SK-N-SH (cell line): ENCODE measurements at regions not wholly inside any gene's neighbourhood (a gene's known extent, or its start where the extent isn't known, plus 50 kb on each side); places are given as distances from the start of the nearest gene placed in this dataset.

ENCODE experiments used
- CTCF ChIA-PET: fragments of 300-600, 350-600 bp; formaldehyde crosslinking; extraction: SDS; loops from one replicate; lab custom pipeline; 2021; lab: Yijun Ruan, JAX
- POLR2A ChIA-PET: fragments of 350-600 bp; sonication (Branson Sonifier 250); formaldehyde crosslinking; extraction: SDS; loops from one replicate; lab custom pipeline; 2020; ENCODE audit warnings: antibody characterized with exemption, inconsistent platforms; lab: Yijun Ruan, JAX
- DNase-seq: peaks from one replicate; pipeline ENCODE4 v3.0.0; 2012
- H2AFZ ChIP-seq: fragments of 200-600 bp; sonication (generic); 2 replicates; pipeline ENCODE4 v1.8.1; 2016; ENCODE audit warnings: antibody characterized with exemption, mild to moderate bottlenecking, low read depth
- H3F3A ChIP-seq: fragments of 200-600 bp; sonication (generic); replicated peaks from 2 replicates; pipeline ENCODE3; 2016; ENCODE audit warnings: antibody characterized with exemption, mild to moderate bottlenecking; ENCODE audit not compliant: insufficient read depth
- H3K27ac ChIP-seq, 2 experiments: fragments of 200-500 bp in 1 of 2; fragments of 200-600 bp in 1 of 2; sonication (Bioruptor generic) in 1 of 2; sonication (generic), shearing (Covaris generic) in 1 of 2; 2 replicates each; pipeline versions ENCODE4 v1.5.1 to v1.6.1; 2014 to 2016; ENCODE audit warnings: low read depth in 2 of 2, inconsistent platforms in 1 of 2, low read length in 1 of 2, mild to moderate bottlenecking in 1 of 2, mixed read lengths in 1 of 2
- H3K27me3 ChIP-seq: fragments of 200-600 bp; sonication (generic), shearing (Covaris generic); 2 replicates; pipeline ENCODE4 v1.6.1; 2016; ENCODE audit warnings: mixed run types; ENCODE audit not compliant: insufficient read depth
- H3K36me3 ChIP-seq, 2 experiments: fragments of 200-500 bp in 1 of 2; fragments of 200-600 bp in 1 of 2; sonication (Bioruptor generic) in 1 of 2; sonication (generic) in 1 of 2; replicated peaks in 1 of 2; 2 replicates each; pipeline versions ENCODE3 to v1.5.1; 2014 to 2016; ENCODE audit warnings: low read length in 1 of 2, mild to moderate bottlenecking in 1 of 2; ENCODE audit not compliant: insufficient read depth in 2 of 2, control insufficient read depth in 1 of 2
- H3K4me1 ChIP-seq, 2 experiments: fragments of 200-500 bp in 1 of 2; fragments of 200-600 bp in 1 of 2; sonication (Bioruptor generic) in 1 of 2; sonication (generic), shearing (Covaris generic) in 1 of 2; 2 replicates each; pipeline versions ENCODE4 v1.5.1 to v1.6.1; 2014 to 2016; ENCODE audit warnings: low read depth in 1 of 2, low read length in 1 of 2, mixed run types in 1 of 2; ENCODE audit not compliant: insufficient read depth in 2 of 2, control insufficient read depth in 1 of 2
- H3K4me2 ChIP-seq: fragments of 200-600 bp; sonication (generic), shearing (Covaris generic); 2 replicates; pipeline ENCODE4 v1.6.1; 2017; ENCODE audit warnings: mixed run types
- H3K4me3 ChIP-seq, 2 experiments: fragments of 200-500 bp in 1 of 2; fragments of 200-600 bp in 1 of 2; sonication (Bioruptor generic) in 1 of 2; sonication (generic), shearing (Covaris generic) in 1 of 2; 2 replicates each; pipeline versions ENCODE4 v1.5.1 to v1.8.1; 2014 to 2016; ENCODE audit warnings: low read depth in 2 of 2, inconsistent platforms in 1 of 2, low read length in 1 of 2, mild to moderate bottlenecking in 1 of 2, mixed read lengths in 1 of 2, moderate library complexity in 1 of 2
- H3K79me2 ChIP-seq: fragments of 200-600 bp; sonication (generic); 2 replicates; pipeline ENCODE4 v1.8.1; 2017; ENCODE audit warnings: mild to moderate bottlenecking; ENCODE audit not compliant: insufficient read depth
- H3K9ac ChIP-seq: fragments of 200-600 bp; sonication (generic); 2 replicates; pipeline ENCODE4 v1.6.1; 2017; ENCODE audit warnings: mixed run types
- H3K9me2 ChIP-seq: fragments of 200-600 bp; sonication (generic); 2 replicates; pipeline ENCODE4 v1.6.1; 2017; ENCODE audit warnings: mixed run types
- H3K9me3 ChIP-seq: fragments of 200-600 bp; sonication (generic); 2 replicates; pipeline ENCODE4 v1.6.1; 2017; ENCODE audit warnings: mixed run types, mild to moderate bottlenecking, moderate library complexity
- H4K20me1 ChIP-seq: fragments of 200-600 bp; sonication (generic); 2 replicates; pipeline ENCODE4 v1.6.1; 2017; ENCODE audit warnings: mild to moderate bottlenecking, mixed run types; ENCODE audit not compliant: insufficient read depth
- ELF1 ChIP-seq: IDR thresholded peaks from 2 replicates; pipeline ENCODE4 v1.4.0; 2012
- EP300 ChIP-seq, 2 experiments: IDR thresholded peaks; 2 replicates each; pipeline versions ENCODE4 v1.4.0 to v1.6.1; 2012; ENCODE audit warnings: borderline replicate concordance in 1 of 2, low read depth in 1 of 2, low read length in 1 of 2
- FOXM1 ChIP-seq: IDR thresholded peaks from 2 replicates; pipeline ENCODE4 v1.4.0; 2012; ENCODE audit warnings: low read depth, mild to moderate bottlenecking
- IRF3 ChIP-seq: fragments of 150-350 bp; IDR thresholded peaks from 2 replicates; pipeline ENCODE4 v1.6.1; 2016; ENCODE audit warnings: mild to moderate bottlenecking, low read depth, low read length
- JUND ChIP-seq: IDR thresholded peaks from 2 replicates; pipeline ENCODE4 v1.4.0; 2012
- MAX ChIP-seq: IDR thresholded peaks from 2 replicates; pipeline ENCODE4 v1.4.0; 2012; ENCODE audit warnings: low read depth
- MEF2A ChIP-seq: IDR thresholded peaks from 2 replicates; pipeline ENCODE4 v1.4.0; 2012; ENCODE audit warnings: low read depth, borderline replicate concordance
- MXI1 ChIP-seq: IDR thresholded peaks from 2 replicates; pipeline ENCODE4 v1.6.1; 2012; ENCODE audit warnings: mild to moderate bottlenecking, low read depth, low read length, improper control_type of control experiment
- NFIC ChIP-seq: IDR thresholded peaks from 2 replicates; pipeline ENCODE4 v1.4.0; 2012; ENCODE audit warnings: borderline replicate concordance
- NRF1 ChIP-seq: IDR thresholded peaks from 2 replicates; pipeline ENCODE4 v1.6.1; 2012; ENCODE audit warnings: low read depth, mild to moderate bottlenecking, low read length
- RCOR1 ChIP-seq: fragments of 150-350 bp; IDR thresholded peaks from 2 replicates; pipeline ENCODE4 v1.6.1; 2017; ENCODE audit warnings: antibody characterized with exemption, low read length
- REST ChIP-seq: IDR thresholded peaks from 2 replicates; pipeline ENCODE4 v1.6.1; 2012; ENCODE audit warnings: mild to moderate bottlenecking, low read depth, low read length, moderate library complexity
- RFX5 ChIP-seq: IDR thresholded peaks from 2 replicates; pipeline ENCODE4 v1.6.1; 2012; ENCODE audit warnings: mild to moderate bottlenecking, improper control_type of control experiment, low read length
- RXRA ChIP-seq: IDR thresholded peaks from 2 replicates; pipeline ENCODE4 v1.4.0; 2012; ENCODE audit warnings: low read depth, mild to moderate bottlenecking, borderline replicate concordance
- SMC3 ChIP-seq: IDR thresholded peaks from 2 replicates; pipeline ENCODE4 v1.6.1; 2012; ENCODE audit warnings: low read depth, low read length, improper control_type of control experiment
- USF1 ChIP-seq: IDR thresholded peaks from 2 replicates; pipeline ENCODE4 v1.4.0; 2012; ENCODE audit warnings: low read depth, borderline replicate concordance
- USF2 ChIP-seq: fragments of 150-350 bp; IDR thresholded peaks from 2 replicates; pipeline ENCODE4 v1.6.1; 2017; ENCODE audit warnings: antibody characterized with exemption, low read length, low read depth, borderline replicate concordance
- YY1 ChIP-seq: IDR thresholded peaks from 2 replicates; pipeline ENCODE4 v1.4.0; 2012; ENCODE audit warnings: low read depth, mild to moderate bottlenecking
- WGBS: methylation state at CpG from one replicate; pipeline ENCODE4 v1.1.6; 2017; ENCODE audit warnings: low lambda C conversion rate; 5-methylcytosine and 5-hydroxymethylcytosine counted together

GRCh38 chr15:75112278-75112847, 89.0 kb downstream of the PPCDC start:
- no peaks in the 10 kb centered on the region for H3K27me3 ChIP-seq
- no peak overlapping the region for H2AFZ ChIP-seq
- no peak for DNase-seq
- no peak for TF ChIP-seq RCOR1
- no peak for TF ChIP-seq ELF1
- no peak for TF ChIP-seq FOXM1
- no peak for TF ChIP-seq MXI1
- no peak for TF ChIP-seq IRF3
- TF ChIP-seq USF1: no peak
- no peak for TF ChIP-seq MAX
- TF ChIP-seq REST: no peak
- TF ChIP-seq NRF1: no peak
- no peak for TF ChIP-seq RFX5
- TF ChIP-seq MEF2A: no peak
- TF ChIP-seq EP300 (IDR thresholded peaks at IDR 0.05; ENCODE audit: borderline replicate concordance in 1 of 2, low read depth in 1 of 2, low read length in 1 of 2): no peak
- TF ChIP-seq YY1: no peak
- no peak for TF ChIP-seq NFIC
- no peak for TF ChIP-seq JUND
- TF ChIP-seq SMC3: no peak
- TF ChIP-seq RXRA: no peak
- no peak for TF ChIP-seq USF2
- WGBS: 90% methylated on average over 4 of the region's 4 CpGs
- no peak overlapping the region for H3K4me2 ChIP-seq
- ChIA-PET CTCF (no interaction called here), POLR2A (no interaction called here)
- H3K9me2 ChIP-seq: no peaks in the 10 kb centered on the region
- H3K4me3 ChIP-seq: no peak overlapping the region
- no peak overlapping the region for H3K27ac ChIP-seq
- H3K9me3 ChIP-seq: no peaks in the 10 kb centered on the region; the same call in 1 of the 2 replicates
- no peak overlapping the region for H3K9ac ChIP-seq
- H3K36me3 ChIP-seq: no peaks in the 10 kb centered on the region
- H3K4me1 ChIP-seq: peaks cover 0 to 13% of the 10 kb centered on the region in 2 experiments; a peak in 2 of 4 replicates
- H3K79me2 ChIP-seq: no peaks in the 10 kb centered on the region
- H4K20me1 ChIP-seq: no peaks in the 10 kb centered on the region
- peaks cover 19% of the 10 kb centered on the region for H3F3A ChIP-seq
